Chondrocyte (in vitro differentiated cells): ENCODE measurements at regions not wholly inside any gene's neighbourhood (a gene's known extent, or its start where the extent isn't known, plus 50 kb on each side); places are given as distances from the start of the nearest gene placed in this dataset.

Source experiments
- DNase-seq: peaks from one replicate; pipeline ENCODE4 v3.0.0; 2021; ENCODE audit warnings: mixed read lengths, low spot score
- H3K27ac Mint-ChIP-seq: one replicate; pipeline ENCODE4 v1.8.0; 2021; ENCODE audit warnings: mild to moderate bottlenecking, moderate library complexity, mixed read lengths; ENCODE audit not compliant: unreplicated experiment
- H3K27me3 Mint-ChIP-seq: 2 replicates; pipeline ENCODE4 v1.8.0; 2021; ENCODE audit warnings: low read depth, mixed read lengths
- H3K36me3 Mint-ChIP-seq: 2 replicates; pipeline ENCODE4 v1.8.0; 2021; ENCODE audit warnings: low read depth, mixed read lengths
- H3K4me1 Mint-ChIP-seq: 2 replicates; pipeline ENCODE4 v1.8.0; 2021; ENCODE audit warnings: low read depth, mild to moderate bottlenecking, mixed read lengths
- H3K4me3 Mint-ChIP-seq: one replicate; pipeline ENCODE4 v1.8.0; 2021; ENCODE audit warnings: mild to moderate bottlenecking, moderate library complexity, mixed read lengths; ENCODE audit not compliant: unreplicated experiment
- H3K9me3 Mint-ChIP-seq: 2 replicates; pipeline ENCODE4 v1.8.0; 2021; ENCODE audit warnings: low read depth, mixed read lengths
- CTCF ChIP-seq: fragments of 200-600 bp; sonication (generic); IDR thresholded peaks from 2 replicates; pipeline ENCODE4 v1.5.0; 2021; ENCODE audit warnings: antibody characterized with exemption, mild to moderate bottlenecking, moderate library complexity

- no peak overlapping the region for H3K4me3 Mint-ChIP-seq
- H3K27ac Mint-ChIP-seq: no peak overlapping the region
- no peak for TF ChIP-seq CTCF
- peaks cover 13% of the 10 kb centered on the region for H3K9me3 Mint-ChIP-seq
- H3K4me1 Mint-ChIP-seq: no peaks in the 10 kb centered on the region
- DNase-seq: no peak
- peaks cover 5% of the 10 kb centered on the region for H3K27me3 Mint-ChIP-seq
- peaks cover 8% of the 10 kb centered on the region for H3K36me3 Mint-ChIP-seq
These were observed 69.7 kb downstream of the PSMB1 start for GRCh38 chr6:170483413-170483812.

- Mint-ChIP-seq H3K36me3 (peaks cover 8% of the 10 kb centered on the region), H3K4me1 (no peaks in the 10 kb centered on the region), H3K9me3 (peaks cover 13% of the 10 kb centered on the region), H3K27ac (no peak overlapping the region), H3K27me3 (peaks cover 5% of the 10 kb centered on the region), H3K4me3 (no peak overlapping the region)
- TF ChIP-seq CTCF: peak; percentile 47
- DNase-seq: no peak
These were observed 72.9 kb downstream of the PSMB1 start for GRCh38 chr6:170480050-170480692.

GRCh38 chr6:170476360-170476759 lies 76.7 kb downstream of the PSMB1 start:
- no peak overlapping the region for H3K4me3 Mint-ChIP-seq
- H3K36me3 Mint-ChIP-seq: no peaks in the 10 kb centered on the region
- H3K27ac Mint-ChIP-seq: no peak overlapping the region
- no peaks in the 10 kb centered on the region for H3K9me3 Mint-ChIP-seq
- no peak for DNase-seq
- H3K4me1 Mint-ChIP-seq: no peaks in the 10 kb centered on the region
- no peak for TF ChIP-seq CTCF
- H3K27me3 Mint-ChIP-seq: peaks cover 12% of the 10 kb centered on the region

GRCh38 chr6:170475118-170475517 lies 78.0 kb downstream of the PSMB1 start:
- Mint-ChIP-seq H3K27me3 (peaks cover 17% of the 10 kb centered on the region), H3K27ac (no peak overlapping the region), H3K36me3 (no peaks in the 10 kb centered on the region), H3K4me3 (no peak overlapping the region), H3K4me1 (no peaks in the 10 kb centered on the region), H3K9me3 (no peaks in the 10 kb centered on the region)
- TF ChIP-seq CTCF: no peak
- DNase-seq: no peak

GRCh38 chr6:170473801-170474200 lies 79.3 kb downstream of the PSMB1 start:
- peaks cover 17% of the 10 kb centered on the region for H3K27me3 Mint-ChIP-seq
- H3K27ac Mint-ChIP-seq: no peak overlapping the region
- no peaks in the 10 kb centered on the region for H3K9me3 Mint-ChIP-seq
- DNase-seq: no peak
- H3K36me3 Mint-ChIP-seq: no peaks in the 10 kb centered on the region
- no peak for TF ChIP-seq CTCF
- no peak overlapping the region for H3K4me3 Mint-ChIP-seq
- no peaks in the 10 kb centered on the region for H3K4me1 Mint-ChIP-seq
